RWPE2 (cell line): ENCODE measurements at regions not wholly inside any gene's neighbourhood (a gene's known extent, or its start where the extent isn't known, plus 50 kb on each side); places are given as distances from the start of the nearest gene placed in this dataset.

Source experiments
- ATAC-seq: fragments of 200-7000 bp; cut with Tn5 transposase; 3 replicates; pipeline ENCODE4 v1.9.1; 2021; ENCODE audit warnings: low read depth
- DNase-seq: peaks from one replicate; pipeline ENCODE4 v3.0.0-alpha.2; 2020; ENCODE audit warnings: low spot score
- H3K27ac ChIP-seq: fragments of 450-650 bp; 2 replicates; pipeline ENCODE4 v1.5.1; 2017; ENCODE audit warnings: mild to moderate bottlenecking; ENCODE audit not compliant: poor library complexity, severe bottlenecking
- H3K27me3 ChIP-seq: fragments of 250-450 bp; sonication (Bioruptor Pico); 2 replicates; pipeline ENCODE4 v1.5.1; 2021; ENCODE audit warnings: mild to moderate bottlenecking, moderate library complexity; ENCODE audit not compliant: insufficient read depth, poor library complexity, severe bottlenecking
- H3K36me3 ChIP-seq: fragments of 250-450 bp; sonication (Bioruptor Pico); 2 replicates; pipeline ENCODE4 v1.5.1; 2020; ENCODE audit warnings: low read depth, mild to moderate bottlenecking, moderate library complexity
- H3K4me1 ChIP-seq: fragments of 250-450 bp; sonication (Bioruptor Pico); 2 replicates; pipeline ENCODE4 v1.5.1; 2021; ENCODE audit warnings: mild to moderate bottlenecking, moderate library complexity; ENCODE audit not compliant: insufficient read depth, poor library complexity, severe bottlenecking
- H3K4me3 ChIP-seq: fragments of 250-450 bp; sonication (Bioruptor Pico); 2 replicates; pipeline ENCODE4 v1.5.1; 2021; ENCODE audit warnings: mild to moderate bottlenecking, moderate library complexity; ENCODE audit not compliant: severe bottlenecking
- H3K9me3 ChIP-seq: fragments of 250-450 bp; sonication (Bioruptor Pico); 2 replicates; pipeline ENCODE4 v1.5.1; 2021; ENCODE audit warnings: mild to moderate bottlenecking, moderate library complexity; ENCODE audit not compliant: severe bottlenecking
- TF ChIP-seq, protein P1 (sequence below): fragments of 450-650 bp; IDR thresholded peaks from one replicate; pipeline ENCODE4 v1.5.1; 2017; ENCODE audit warnings: mild to moderate bottlenecking, moderate library complexity; ENCODE audit not compliant: poor library complexity, severe bottlenecking

DNA sequence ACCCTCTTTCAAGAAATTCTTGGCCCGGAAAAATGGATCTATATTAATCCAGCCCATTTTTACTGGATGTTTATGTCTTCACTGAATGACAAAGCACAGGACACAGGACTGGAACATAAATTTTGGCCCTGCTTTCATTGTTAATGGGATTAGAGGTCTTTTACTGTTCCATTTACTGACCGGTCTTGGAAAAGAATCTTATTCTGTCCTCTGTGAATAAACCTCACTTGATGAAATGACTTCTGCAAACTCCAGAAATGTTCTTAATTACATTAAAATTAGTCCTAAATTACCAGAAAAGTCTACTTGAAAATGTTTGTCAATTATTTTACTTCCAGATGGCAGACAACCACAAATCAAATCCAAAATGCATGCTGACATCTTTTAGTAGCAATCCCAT is 79.3 kb upstream of the SLC24A5 start:
- ATAC-seq: no peak

DNA sequence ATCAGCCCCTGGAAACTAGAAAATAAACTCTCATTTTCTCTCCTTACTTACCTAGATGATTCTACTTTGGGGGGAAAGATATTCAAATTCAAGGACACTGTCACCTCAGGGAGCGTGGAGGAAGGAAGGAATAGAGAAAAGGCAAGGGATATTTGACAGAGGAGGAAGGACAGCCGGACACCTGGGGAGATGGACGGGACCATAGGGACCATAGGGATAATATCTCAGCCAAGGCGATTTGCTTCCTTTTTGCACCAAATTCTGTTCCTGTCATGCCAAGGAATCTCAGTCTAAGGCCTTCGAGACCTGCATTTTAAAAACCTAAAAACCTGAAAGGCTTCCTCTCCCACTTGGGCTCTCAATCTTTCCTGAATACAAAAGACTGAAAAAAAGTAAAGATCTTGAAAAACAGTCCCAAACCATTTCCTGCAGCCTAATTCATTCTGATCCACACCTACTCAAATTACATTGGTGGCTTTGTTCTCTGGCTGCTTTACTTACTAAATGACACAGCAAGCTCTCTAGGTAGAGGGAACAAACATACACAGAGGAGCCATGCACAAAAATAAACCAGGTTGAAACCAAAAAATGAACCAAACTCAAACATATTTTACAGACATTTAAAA is 73.9 kb upstream of the SLC24A5 start:
- no peak for DNase-seq
- TF ChIP-seq, protein P1, sequence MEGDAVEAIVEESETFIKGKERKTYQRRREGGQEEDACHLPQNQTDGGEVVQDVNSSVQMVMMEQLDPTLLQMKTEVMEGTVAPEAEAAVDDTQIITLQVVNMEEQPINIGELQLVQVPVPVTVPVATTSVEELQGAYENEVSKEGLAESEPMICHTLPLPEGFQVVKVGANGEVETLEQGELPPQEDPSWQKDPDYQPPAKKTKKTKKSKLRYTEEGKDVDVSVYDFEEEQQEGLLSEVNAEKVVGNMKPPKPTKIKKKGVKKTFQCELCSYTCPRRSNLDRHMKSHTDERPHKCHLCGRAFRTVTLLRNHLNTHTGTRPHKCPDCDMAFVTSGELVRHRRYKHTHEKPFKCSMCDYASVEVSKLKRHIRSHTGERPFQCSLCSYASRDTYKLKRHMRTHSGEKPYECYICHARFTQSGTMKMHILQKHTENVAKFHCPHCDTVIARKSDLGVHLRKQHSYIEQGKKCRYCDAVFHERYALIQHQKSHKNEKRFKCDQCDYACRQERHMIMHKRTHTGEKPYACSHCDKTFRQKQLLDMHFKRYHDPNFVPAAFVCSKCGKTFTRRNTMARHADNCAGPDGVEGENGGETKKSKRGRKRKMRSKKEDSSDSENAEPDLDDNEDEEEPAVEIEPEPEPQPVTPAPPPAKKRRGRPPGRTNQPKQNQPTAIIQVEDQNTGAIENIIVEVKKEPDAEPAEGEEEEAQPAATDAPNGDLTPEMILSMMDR: no peak
- ATAC-seq: no peak
- H3K27ac ChIP-seq: no peak overlapping the region
- H3K36me3 ChIP-seq: no peaks in the 10 kb centered on the region
- no peaks in the 10 kb centered on the region for H3K4me1 ChIP-seq
- H3K4me3 ChIP-seq: no peak overlapping the region
- H3K27me3 ChIP-seq: no peaks in the 10 kb centered on the region
- H3K9me3 ChIP-seq: no peaks in the 10 kb centered on the region

More for the DNA sequence above, 79.3 kb upstream of the SLC24A5 start:
- Histone ChIP-seq H3K27ac (no peak overlapping the region), H3K9me3 (no peaks in the 10 kb centered on the region), H3K27me3 (no peaks in the 10 kb centered on the region), H3K4me1 (no peaks in the 10 kb centered on the region), H3K4me3 (no peak overlapping the region), H3K36me3 (no peaks in the 10 kb centered on the region)
- TF ChIP-seq, protein P1: no peak
- no peak for DNase-seq

DNA sequence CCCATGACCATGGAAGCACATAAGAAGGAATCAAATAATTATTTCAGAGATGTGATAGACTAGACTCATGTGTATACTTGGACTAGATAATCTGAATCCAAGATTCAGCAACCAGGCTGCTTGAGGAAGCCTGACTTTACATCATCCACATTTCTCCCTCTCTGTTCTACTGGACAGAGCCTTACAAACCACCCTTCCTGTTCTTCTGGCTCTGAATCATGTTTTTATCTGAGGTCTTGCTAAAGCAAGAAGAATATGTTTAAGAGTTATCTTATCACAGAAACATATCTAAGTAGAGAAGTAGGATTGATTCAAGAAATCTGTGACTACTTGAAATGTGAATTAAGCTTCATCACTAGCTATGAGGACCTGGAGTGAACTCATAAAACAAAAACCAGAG is 71.1 kb upstream of the SLC24A5 start:
- H3K36me3 ChIP-seq: no peaks in the 10 kb centered on the region
- H3K9me3 ChIP-seq: peaks cover 3% of the 10 kb centered on the region
- ATAC-seq (no peak), DNase-seq (no peak)
- TF ChIP-seq, protein P1: no peak
- no peak overlapping the region for H3K4me3 ChIP-seq
- peaks cover 5% of the 10 kb centered on the region for H3K4me1 ChIP-seq
- no peak overlapping the region for H3K27ac ChIP-seq
- H3K27me3 ChIP-seq: no peaks in the 10 kb centered on the region

GRCh38 chr15:48052946-48053345 is 67.8 kb upstream of the SLC24A5 start:
- H3K36me3 ChIP-seq: no peaks in the 10 kb centered on the region
- DNase-seq (no peak), ATAC-seq (peak; percentile 86)
- H3K4me3 ChIP-seq: no peak overlapping the region
- H3K4me1 ChIP-seq: peaks cover 5% of the 10 kb centered on the region
- TF ChIP-seq, protein P1: no peak
- H3K27ac ChIP-seq: no peak overlapping the region
- no peaks in the 10 kb centered on the region for H3K27me3 ChIP-seq
- peaks cover 3% of the 10 kb centered on the region for H3K9me3 ChIP-seq

DNA sequence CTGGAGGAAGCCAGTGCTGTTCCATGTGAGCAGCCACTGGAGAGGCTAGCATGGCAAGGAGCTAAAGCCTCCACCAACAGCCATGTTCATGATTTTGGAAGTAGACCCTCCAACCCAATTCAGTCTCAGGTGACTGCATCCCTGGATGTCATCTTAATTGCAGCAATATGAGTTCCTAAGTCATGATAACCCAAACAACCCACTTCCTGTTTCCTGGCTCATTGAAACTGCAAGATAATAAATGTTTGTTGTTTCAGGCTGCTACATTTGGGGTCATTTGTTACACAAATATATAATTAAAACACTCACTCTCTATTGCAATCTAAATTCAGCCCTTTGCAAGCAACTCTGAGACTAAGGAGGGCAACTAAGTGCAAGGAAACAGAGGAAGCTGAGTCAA is 62.4 kb upstream of the SLC24A5 start:
- Histone ChIP-seq H3K4me3 (no peak overlapping the region), H3K4me1 (peaks cover 5% of the 10 kb centered on the region), H3K9me3 (peaks cover 3% of the 10 kb centered on the region), H3K27me3 (no peaks in the 10 kb centered on the region), H3K27ac (no peak overlapping the region), H3K36me3 (no peaks in the 10 kb centered on the region)
- TF ChIP-seq, protein P1: no peak
- DNase-seq (no peak), ATAC-seq (no peak)
